ENCODE measurements at regions not wholly inside any gene's neighbourhood (a gene's known extent, or its start where the extent isn't known, plus 50 kb on each side); places are given as distances from the start of the nearest gene placed in this dataset.

- TF ChIP-seq CTCF (IDR thresholded peaks at IDR 0.05; ENCODE audit: control insufficient read depth, insufficient read depth, low read depth, low read length, missing control alignments): no peak
- H3K4me3 ChIP-seq (ENCODE audit: control insufficient read depth, low read depth, low read length): no peak overlapping the region
- no peak for DNase-seq (ENCODE audit: low read depth)
These were observed 168.8 kb downstream of the OLFM4 start for GRCh38 chr13:53197424-53197823.

DNA sequence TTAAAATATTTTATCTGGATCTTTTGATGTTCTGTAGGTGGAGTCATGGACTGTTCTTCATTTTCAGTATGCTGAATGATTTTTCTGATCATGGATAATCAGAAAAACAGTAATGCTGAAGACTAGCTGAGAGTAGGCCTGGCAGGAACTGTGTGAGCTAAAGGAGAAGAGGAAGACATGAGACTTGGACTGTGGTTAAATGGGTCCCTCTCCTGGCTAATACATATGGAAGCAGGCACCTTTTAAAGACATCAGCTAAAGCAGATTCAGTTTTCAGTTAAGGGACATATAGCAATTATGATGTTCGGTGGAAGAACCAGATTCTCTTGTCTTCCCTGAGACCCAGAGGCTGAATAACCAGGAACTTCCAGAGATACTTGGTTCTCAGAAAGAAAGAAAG is 169.4 kb downstream of the OLFM4 start:
- DNase-seq (ENCODE audit: low read depth): no peak
- TF ChIP-seq CTCF (IDR thresholded peaks at IDR 0.05; ENCODE audit: control insufficient read depth, insufficient read depth, low read depth, low read length, missing control alignments): no peak
- H3K4me3 ChIP-seq (ENCODE audit: control insufficient read depth, low read depth, low read length): no peak overlapping the region

DNA sequence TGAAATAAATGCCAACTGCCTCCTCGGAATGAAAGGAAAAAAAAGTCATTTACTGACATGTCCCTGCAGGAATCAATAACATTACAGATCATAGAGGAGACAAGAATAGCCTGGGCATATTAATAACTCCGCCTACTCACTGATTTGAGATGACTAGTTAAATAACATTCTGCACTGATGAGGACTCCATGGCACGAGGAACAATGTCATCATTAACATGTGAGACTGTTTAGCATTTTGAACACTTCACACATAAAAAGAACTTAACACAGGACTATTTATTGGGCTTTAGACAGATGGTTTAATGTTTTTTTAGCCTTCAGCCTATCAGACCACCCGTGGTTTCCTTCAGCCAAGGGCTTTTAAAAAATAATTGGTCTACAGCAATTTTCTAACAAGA is 170.1 kb downstream of the OLFM4 start:
- no peak for TF ChIP-seq CTCF (IDR thresholded peaks at IDR 0.05; ENCODE audit: control insufficient read depth, insufficient read depth, low read depth, low read length, missing control alignments)
- H3K4me3 ChIP-seq (ENCODE audit: control insufficient read depth, low read depth, low read length): no peak overlapping the region
- no peak for DNase-seq (ENCODE audit: low read depth)

DNA sequence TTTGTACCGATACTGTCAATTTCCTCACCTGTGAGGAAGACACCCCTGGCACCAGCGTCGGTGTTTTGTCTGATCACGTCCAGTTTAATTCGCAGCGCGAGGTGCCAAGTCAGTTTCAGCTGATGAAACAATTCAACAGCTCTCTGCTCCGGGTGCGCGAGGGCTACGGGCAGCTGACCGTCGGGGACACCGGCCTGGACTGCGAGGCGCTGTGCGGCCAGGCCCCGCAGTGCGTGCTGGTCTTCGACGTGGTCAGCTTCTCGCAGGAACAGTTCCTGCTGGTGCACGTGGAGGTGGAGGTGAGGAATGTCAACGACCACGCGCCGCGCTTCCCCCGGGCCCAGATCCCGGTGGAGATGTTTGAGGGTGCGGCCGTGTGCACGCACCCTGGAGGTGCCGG is 171.5 kb downstream of the OLFM4 start:
- H3K4me3 ChIP-seq (ENCODE audit: control insufficient read depth, low read depth, low read length): no peak overlapping the region
- no peak for DNase-seq (ENCODE audit: low read depth)
- TF ChIP-seq CTCF (IDR thresholded peaks at IDR 0.05; ENCODE audit: control insufficient read depth, insufficient read depth, low read depth, low read length, missing control alignments): no peak

- no peak overlapping the region for H3K4me3 ChIP-seq (ENCODE audit: control insufficient read depth, low read depth, low read length)
- no peak for TF ChIP-seq CTCF (IDR thresholded peaks at IDR 0.05; ENCODE audit: control insufficient read depth, insufficient read depth, low read depth, low read length, missing control alignments)
- no peak for DNase-seq (ENCODE audit: low read depth)
These were observed 172.2 kb downstream of the OLFM4 start for GRCh38 chr13:53200498-53201453.

DNA sequence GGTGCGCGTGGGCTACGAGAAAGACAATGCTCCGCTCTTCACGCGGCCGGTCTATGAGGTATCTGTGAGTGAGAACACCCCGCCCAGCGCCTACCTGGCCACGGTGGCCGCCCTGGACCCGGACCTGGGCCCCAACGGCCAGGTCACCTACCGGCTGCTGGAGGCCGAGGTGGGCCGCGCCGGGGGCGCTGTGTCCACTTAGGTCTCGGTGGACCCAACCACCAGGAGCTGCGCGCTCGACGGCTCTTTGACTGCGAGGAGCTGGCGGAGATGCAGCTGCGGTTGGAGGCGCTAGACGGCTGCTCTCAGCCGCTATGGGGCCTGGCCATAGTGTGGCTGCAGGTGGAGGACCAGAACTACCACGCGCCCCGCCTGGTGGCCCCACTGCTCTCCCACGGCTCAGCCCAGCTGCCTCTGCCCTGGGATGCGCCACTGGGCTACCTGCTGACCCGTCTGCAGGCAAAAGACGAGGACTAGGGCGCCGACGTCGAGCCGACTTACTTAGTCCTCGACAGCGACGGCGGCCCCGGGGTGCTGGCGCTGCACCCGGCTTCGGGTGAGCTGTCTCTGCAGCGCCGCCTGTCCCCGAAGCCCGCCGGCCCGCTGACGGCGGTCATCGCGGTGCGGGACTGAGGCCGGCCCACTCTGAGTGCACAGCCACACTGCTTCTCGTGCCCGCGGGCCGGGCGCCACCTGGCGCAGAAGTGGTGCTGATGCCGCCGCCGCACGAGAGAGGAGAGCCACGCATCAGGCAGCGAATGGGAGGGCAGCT is 173.0 kb downstream of the OLFM4 start:
- H3K4me3 ChIP-seq (ENCODE audit: control insufficient read depth, low read depth, low read length): no peak overlapping the region
- TF ChIP-seq CTCF (IDR thresholded peaks at IDR 0.05; ENCODE audit: control insufficient read depth, insufficient read depth, low read depth, low read length, missing control alignments): no peak
- DNase-seq (ENCODE audit: low read depth): no peak

Data from AG09309 (cell line).